Prostate gland (tissue), 2 donors: ENCODE measurements at regions not wholly inside any gene's neighbourhood (a gene's known extent, or its start where the extent isn't known, plus 50 kb on each side); places are given as distances from the start of the nearest gene placed in this dataset.

Experiments used
- POLR2A ChIP-seq: fragments of 450-650 bp; IDR thresholded peaks from one replicate; pipeline ENCODE4 v1.6.1; 2016; ENCODE audit warnings: antibody characterized with exemption, mild to moderate bottlenecking
- POLR2AphosphoS5 ChIP-seq: sonication (generic); formaldehyde crosslinking; IDR thresholded peaks from one replicate; pipeline ENCODE4 v1.6.1; 2017; ENCODE audit warnings: antibody characterized with exemption
- TF ChIP-seq, protein P1 (sequence below), 4 experiments: fragments of 200-600 bp in 2 of 4; fragments of 450-650 bp in 2 of 4; sonication (generic) in 2 of 4; IDR thresholded peaks; 1 replicate in 3 of 4; 2 replicates in 1 of 4; pipeline ENCODE4 v1.5.1; 2016 to 2019; ENCODE audit warnings: antibody characterized with exemption in 4 of 4, mild to moderate bottlenecking in 2 of 4, moderate library complexity in 2 of 4

GRCh38 chr6:85166114-85166741, 283.7 kb upstream of the NT5E start:
- TF ChIP-seq, protein P1, sequence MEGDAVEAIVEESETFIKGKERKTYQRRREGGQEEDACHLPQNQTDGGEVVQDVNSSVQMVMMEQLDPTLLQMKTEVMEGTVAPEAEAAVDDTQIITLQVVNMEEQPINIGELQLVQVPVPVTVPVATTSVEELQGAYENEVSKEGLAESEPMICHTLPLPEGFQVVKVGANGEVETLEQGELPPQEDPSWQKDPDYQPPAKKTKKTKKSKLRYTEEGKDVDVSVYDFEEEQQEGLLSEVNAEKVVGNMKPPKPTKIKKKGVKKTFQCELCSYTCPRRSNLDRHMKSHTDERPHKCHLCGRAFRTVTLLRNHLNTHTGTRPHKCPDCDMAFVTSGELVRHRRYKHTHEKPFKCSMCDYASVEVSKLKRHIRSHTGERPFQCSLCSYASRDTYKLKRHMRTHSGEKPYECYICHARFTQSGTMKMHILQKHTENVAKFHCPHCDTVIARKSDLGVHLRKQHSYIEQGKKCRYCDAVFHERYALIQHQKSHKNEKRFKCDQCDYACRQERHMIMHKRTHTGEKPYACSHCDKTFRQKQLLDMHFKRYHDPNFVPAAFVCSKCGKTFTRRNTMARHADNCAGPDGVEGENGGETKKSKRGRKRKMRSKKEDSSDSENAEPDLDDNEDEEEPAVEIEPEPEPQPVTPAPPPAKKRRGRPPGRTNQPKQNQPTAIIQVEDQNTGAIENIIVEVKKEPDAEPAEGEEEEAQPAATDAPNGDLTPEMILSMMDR (IDR thresholded peaks at IDR 0.05), result no peak
- TF ChIP-seq POLR2AphosphoS5 (no peak), POLR2A (no peak)
